ENCODE measurements at regions not wholly inside any gene's neighbourhood (a gene's known extent, or its start where the extent isn't known, plus 50 kb on each side); places are given as distances from the start of the nearest gene placed in this dataset.

GRCh38 chr13:105597573-105597972, 937.9 kb downstream of the EFNB2 start:
- no peak overlapping the region for H2AFZ ChIP-seq (replicated peaks; ENCODE audit: low read length, poor library complexity)
- dilution Hi-C loops (cut with HindIII; ENCODE audit: low sequenced_read_pairs, unreplicated experiment): no loop called here
- CTCF ChIA-PET: no interaction called here

More at GRCh38 chr13:105597573-105597972, 937.9 kb downstream of the EFNB2 start:
- H3K56ac ChIP-seq (ENCODE audit: extremely low read depth, insufficient read depth, low read length): no peak overlapping the region
- no TSS peak for BruUV-seq (replicated peaks)
- H4K5ac ChIP-seq (ENCODE audit: low read depth, low read length): no peak overlapping the region
- H3K9me3 ChIP-seq (ENCODE audit: control insufficient read depth, insufficient read depth, low read length): no peaks in the 10 kb centered on the region
- no peak overlapping the region for H2AK9ac ChIP-seq (replicated peaks; ENCODE audit: low read depth, low read length, poor library complexity)
- POLR2A ChIA-PET (ENCODE audit: unreplicated experiment): no interaction called here
- no peaks in the 10 kb centered on the region for H3K36me3 ChIP-seq (ENCODE audit: control insufficient read depth, insufficient read depth, low read length)
- H4K91ac ChIP-seq (ENCODE audit: insufficient read depth, low read depth, low read length): no peak overlapping the region
- H2BK15ac ChIP-seq (ENCODE audit: low read depth, low read length): no peak overlapping the region
- no peaks in the 10 kb centered on the region for H3K79me1 ChIP-seq (ENCODE audit: low read depth in 1 of 2, low read length in 2 of 2)
- no peaks in the 10 kb centered on the region for H3K4me1 ChIP-seq (ENCODE audit: control insufficient read depth, insufficient read depth, low read length)
- no peaks in the 10 kb centered on the region for H3K9me1 ChIP-seq (ENCODE audit: insufficient read depth, low read length)
- H2BK120ac ChIP-seq (ENCODE audit: low read depth, low read length): no peak overlapping the region
- intact Hi-C loops (cut with micrococcal nuclease): no loop called here
- DNase-seq: no peak
- WGBS, 2 experiments (ENCODE audit: extremely low coverage in 2 of 2, insufficient read length in 1 of 2): no CpG with 5 or more reads among the region's 6 CpGs
- H3K14ac ChIP-seq (replicated peaks; ENCODE audit: low read depth, low read length): no peak overlapping the region
- no peak for TF ChIP-seq POLR2A (IDR thresholded peaks at IDR 0.05; ENCODE audit: low read depth, low read length)
- TF ChIP-seq SMC3 (IDR thresholded peaks at IDR 0.05; ENCODE audit: low read depth, low read length): no peak
- TF ChIP-seq NFE2L2 (IDR thresholded peaks at IDR 0.05; ENCODE audit: low read depth, low read length): no peak
- TF ChIP-seq BHLHE40 (IDR thresholded peaks at IDR 0.05; ENCODE audit: low read depth, low read length): no peak
- no peak for TF ChIP-seq CTCF (conservative IDR thresholded peaks at IDR 0.05; ENCODE audit: low read depth, low read length)
- no peak for TF ChIP-seq CEBPB (IDR thresholded peaks at IDR 0.05; ENCODE audit: low read depth, low read length)
- TF ChIP-seq MAFK (IDR thresholded peaks at IDR 0.05; ENCODE audit: low read depth, low read length): no peak
- TF ChIP-seq ELK1 (IDR thresholded peaks at IDR 0.05; ENCODE audit: borderline replicate concordance, low read depth, low read length): no peak
- TF ChIP-seq RCOR1 (IDR thresholded peaks at IDR 0.05; ENCODE audit: insufficient replicate concordance, low read length): no peak
- TF ChIP-seq RFX5 (IDR thresholded peaks at IDR 0.05; ENCODE audit: low read depth, low read length): no peak
- no peak for TF ChIP-seq MXI1 (IDR thresholded peaks at IDR 0.05; ENCODE audit: borderline replicate concordance, low read depth, low read length)
- no peak for TF ChIP-seq RAD21 (IDR thresholded peaks at IDR 0.05; ENCODE audit: low read length)
- no peak for TF ChIP-seq MAZ (IDR thresholded peaks at IDR 0.05; ENCODE audit: borderline replicate concordance, low read depth, low read length)
- TF ChIP-seq USF2 (IDR thresholded peaks at IDR 0.05; ENCODE audit: low read depth, low read length): no peak
- no peak for TF ChIP-seq FOS (IDR thresholded peaks at IDR 0.05; ENCODE audit: low read depth, low read length)
- no peak for TF ChIP-seq CHD1 (IDR thresholded peaks at IDR 0.05; ENCODE audit: low read depth, low read length)
- no peak overlapping the region for H3K9ac ChIP-seq (ENCODE audit: low read depth, low read length)
- H3K4me3 ChIP-seq (ENCODE audit: insufficient read depth, low read depth, low read length): no peak overlapping the region
- in situ Hi-C loops (cut with MboI; ENCODE audit: low sequenced_read_pairs): no loop called here
- no peak overlapping the region for H3K27ac ChIP-seq (ENCODE audit: insufficient read depth, low read length)
- no peak overlapping the region for H3K4me2 ChIP-seq (ENCODE audit: low read depth, low read length)
- no peak overlapping the region for H3K4ac ChIP-seq (ENCODE audit: low read depth, low read length)
- H4K8ac ChIP-seq (ENCODE audit: low read depth in 2 of 2, low read length in 2 of 2): no peak overlapping the region
- no peak overlapping the region for H2BK5ac ChIP-seq (ENCODE audit: low read depth, low read length, poor library complexity, severe bottlenecking)
- no peak overlapping the region for H2AK5ac ChIP-seq (ENCODE audit: low read depth, low read length)
- H4K20me1 ChIP-seq (ENCODE audit: insufficient read depth, low read length): no peaks in the 10 kb centered on the region
- no peak overlapping the region for H3K23ac ChIP-seq (ENCODE audit: low read depth, low read length)
- H3K18ac ChIP-seq (ENCODE audit: low read depth, low read length): no peak overlapping the region
- no peak overlapping the region for H2BK20ac ChIP-seq (ENCODE audit: low read depth, low read length)
- no peaks in the 10 kb centered on the region for H3K27me3 ChIP-seq (ENCODE audit: control insufficient read depth, insufficient read depth, low read length)
- no peak for ATAC-seq (ENCODE audit: low read depth)

Data from IMR-90 (cell line).